MM.1S (cell line): ENCODE measurements at regions not wholly inside any gene's neighbourhood (a gene's known extent, or its start where the extent isn't known, plus 50 kb on each side); places are given as distances from the start of the nearest gene placed in this dataset.

Experiments
- DNase-seq: peaks from one replicate; pipeline ENCODE4 v3.0.0-alpha.2; 2015
- H2AFZ ChIP-seq: fragments of 300-600 bp; sonication (generic); 2 replicates; pipeline ENCODE4 v1.6.0; 2016; ENCODE audit warnings: antibody characterized with exemption, low read length
- H3F3A ChIP-seq: fragments of 300-600 bp; sonication (generic); 2 replicates; pipeline ENCODE4 v1.6.1; 2016; ENCODE audit warnings: mild to moderate bottlenecking, antibody characterized with exemption, low read length, moderate library complexity, mixed read lengths; ENCODE audit not compliant: insufficient read depth
- H3K27ac ChIP-seq: fragments of 300-600 bp; sonication (generic); 2 replicates; pipeline ENCODE4 v1.5.1; 2016; ENCODE audit warnings: mild to moderate bottlenecking, low read length
- H3K27me3 ChIP-seq: fragments of 300-600 bp; sonication (generic); replicated peaks from 2 replicates; pipeline ENCODE4 v1.6.0; 2016; ENCODE audit warnings: low read length; ENCODE audit not compliant: insufficient read depth
- H3K36me3 ChIP-seq: fragments of 300-600 bp; sonication (generic); replicated peaks from 2 replicates; pipeline ENCODE4 v1.6.1; 2016; ENCODE audit warnings: mild to moderate bottlenecking, low read length, mixed read lengths; ENCODE audit not compliant: insufficient read depth
- H3K4me1 ChIP-seq: fragments of 300-600 bp; sonication (generic); 2 replicates; pipeline ENCODE4 v1.6.1; 2016; ENCODE audit warnings: low read length, mixed read lengths
- H3K4me2 ChIP-seq: fragments of 300-600 bp; sonication (generic); 2 replicates; pipeline ENCODE4 v1.6.0; 2016; ENCODE audit warnings: low read depth, low read length
- H3K4me3 ChIP-seq: fragments of 300-600 bp; sonication (generic); 2 replicates; pipeline ENCODE4 v1.5.1; 2016; ENCODE audit warnings: low read length, mixed read lengths
- H3K79me2 ChIP-seq: fragments of 300-600 bp; sonication (generic); 2 replicates; pipeline ENCODE4 v1.6.1; 2016; ENCODE audit warnings: mixed run types, low read length, mixed read lengths
- H3K9ac ChIP-seq: fragments of 300-600 bp; sonication (generic); 2 replicates; pipeline ENCODE4 v1.6.1; 2016; ENCODE audit warnings: low read length, mixed read lengths
- H3K9me2 ChIP-seq: fragments of 300-600 bp; sonication (generic); replicated peaks from 2 replicates; pipeline ENCODE4 v1.6.1; 2016; ENCODE audit warnings: mild to moderate bottlenecking, low read length, mixed read lengths; ENCODE audit not compliant: insufficient read depth
- H3K9me3 ChIP-seq: fragments of 300-600 bp; sonication (generic); replicated peaks from 2 replicates; pipeline ENCODE4 v1.6.1; 2016; ENCODE audit warnings: mild to moderate bottlenecking, low read length, mixed read lengths; ENCODE audit not compliant: insufficient read depth
- H4K20me1 ChIP-seq: fragments of 300-600 bp; sonication (generic); 2 replicates; pipeline ENCODE4 v1.6.1; 2016; ENCODE audit warnings: mild to moderate bottlenecking, low read length, moderate library complexity, mixed read lengths; ENCODE audit not compliant: insufficient read depth
- EZH2 ChIP-seq: fragments of 300-600 bp; sonication (generic); optimal IDR thresholded peaks from 2 replicates; pipeline ENCODE3; 2017; ENCODE audit warnings: low read depth, mild to moderate bottlenecking, antibody characterized with exemption, low read length, mixed read lengths
- EZH2phosphoT487 ChIP-seq: fragments of 300-600 bp; sonication (generic); IDR thresholded peaks from 2 replicates; pipeline ENCODE4 v1.6.1; 2018; ENCODE audit warnings: antibody characterized with exemption, low read length
- TF ChIP-seq, protein P1 (sequence below): fragments of 300-600 bp; sonication (generic); IDR thresholded peaks from 2 replicates; pipeline ENCODE4 v1.5.1; 2016; ENCODE audit warnings: antibody characterized with exemption, low read length, mixed read lengths

DNA sequence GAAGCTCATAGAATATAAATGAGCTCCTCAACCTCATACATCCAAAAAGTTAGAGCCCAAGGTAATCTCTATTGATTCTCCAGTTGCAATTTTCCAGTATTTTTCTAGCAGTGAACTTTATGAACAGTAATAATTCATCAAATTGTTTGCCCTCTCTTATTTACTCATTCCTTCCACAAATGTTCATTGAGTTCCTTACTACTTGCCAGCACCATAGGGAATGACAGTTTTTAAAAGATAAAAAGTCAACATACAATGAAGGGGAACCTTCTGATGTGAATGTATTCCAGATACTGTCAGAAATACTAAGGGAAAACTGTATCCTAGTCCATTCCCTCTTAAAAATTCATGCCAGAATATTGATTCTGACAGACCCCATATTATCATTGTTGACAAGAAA lies 277.0 kb upstream of the C1orf87 start:
- H4K20me1 ChIP-seq: no peaks in the 10 kb centered on the region

DNA sequence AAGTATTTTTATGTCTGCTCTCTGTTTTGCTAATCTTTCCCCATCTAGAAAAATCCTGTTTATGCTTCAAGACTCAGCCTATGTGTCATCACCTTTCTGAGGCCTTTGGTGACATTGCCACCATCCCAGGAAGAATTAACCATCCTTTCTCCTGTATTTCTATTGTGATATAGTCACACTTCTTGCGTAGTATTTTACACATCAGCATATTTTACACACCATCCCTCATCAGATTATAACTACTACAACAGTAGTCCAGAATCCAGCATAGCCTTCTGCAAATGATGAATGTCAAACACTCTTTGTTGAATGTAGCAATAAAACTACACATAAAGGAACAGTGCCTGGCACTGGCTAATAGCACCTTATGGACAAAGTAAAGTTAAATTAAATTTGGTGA lies 275.3 kb upstream of the C1orf87 start:
- Histone ChIP-seq H3K4me2 (no peak overlapping the region), H4K20me1 (no peaks in the 10 kb centered on the region), H3F3A (no peaks in the 10 kb centered on the region), H3K27ac (no peak overlapping the region), H3K9me2 (no peaks in the 10 kb centered on the region), H3K4me1 (no peaks in the 10 kb centered on the region), H3K9ac (no peak overlapping the region), H2AFZ (no peak overlapping the region), H3K79me2 (no peaks in the 10 kb centered on the region), H3K9me3 (no peaks in the 10 kb centered on the region), H3K27me3 (no peaks in the 10 kb centered on the region), H3K4me3 (no peak overlapping the region), H3K36me3 (no peaks in the 10 kb centered on the region)
- TF ChIP-seq EZH2 (no peak), EZH2phosphoT487 (no peak)
- TF ChIP-seq, protein P1, sequence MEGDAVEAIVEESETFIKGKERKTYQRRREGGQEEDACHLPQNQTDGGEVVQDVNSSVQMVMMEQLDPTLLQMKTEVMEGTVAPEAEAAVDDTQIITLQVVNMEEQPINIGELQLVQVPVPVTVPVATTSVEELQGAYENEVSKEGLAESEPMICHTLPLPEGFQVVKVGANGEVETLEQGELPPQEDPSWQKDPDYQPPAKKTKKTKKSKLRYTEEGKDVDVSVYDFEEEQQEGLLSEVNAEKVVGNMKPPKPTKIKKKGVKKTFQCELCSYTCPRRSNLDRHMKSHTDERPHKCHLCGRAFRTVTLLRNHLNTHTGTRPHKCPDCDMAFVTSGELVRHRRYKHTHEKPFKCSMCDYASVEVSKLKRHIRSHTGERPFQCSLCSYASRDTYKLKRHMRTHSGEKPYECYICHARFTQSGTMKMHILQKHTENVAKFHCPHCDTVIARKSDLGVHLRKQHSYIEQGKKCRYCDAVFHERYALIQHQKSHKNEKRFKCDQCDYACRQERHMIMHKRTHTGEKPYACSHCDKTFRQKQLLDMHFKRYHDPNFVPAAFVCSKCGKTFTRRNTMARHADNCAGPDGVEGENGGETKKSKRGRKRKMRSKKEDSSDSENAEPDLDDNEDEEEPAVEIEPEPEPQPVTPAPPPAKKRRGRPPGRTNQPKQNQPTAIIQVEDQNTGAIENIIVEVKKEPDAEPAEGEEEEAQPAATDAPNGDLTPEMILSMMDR: no peak
- DNase-seq: no peak

More for the DNA sequence above, 277.0 kb upstream of the C1orf87 start:
- H3K36me3 ChIP-seq: no peaks in the 10 kb centered on the region
- no peak overlapping the region for H3K9ac ChIP-seq
- no peak overlapping the region for H3K4me3 ChIP-seq
- H3K27ac ChIP-seq: no peak overlapping the region
- H2AFZ ChIP-seq: no peak overlapping the region
- DNase-seq: no peak
- TF ChIP-seq, protein P1: no peak
- TF ChIP-seq EZH2: no peak
- TF ChIP-seq EZH2phosphoT487: no peak
- no peak overlapping the region for H3K4me2 ChIP-seq
- H3K9me2 ChIP-seq: no peaks in the 10 kb centered on the region
- no peaks in the 10 kb centered on the region for H3K27me3 ChIP-seq
- no peaks in the 10 kb centered on the region for H3F3A ChIP-seq
- H3K9me3 ChIP-seq: no peaks in the 10 kb centered on the region
- no peaks in the 10 kb centered on the region for H3K4me1 ChIP-seq
- H3K79me2 ChIP-seq: no peaks in the 10 kb centered on the region

DNA sequence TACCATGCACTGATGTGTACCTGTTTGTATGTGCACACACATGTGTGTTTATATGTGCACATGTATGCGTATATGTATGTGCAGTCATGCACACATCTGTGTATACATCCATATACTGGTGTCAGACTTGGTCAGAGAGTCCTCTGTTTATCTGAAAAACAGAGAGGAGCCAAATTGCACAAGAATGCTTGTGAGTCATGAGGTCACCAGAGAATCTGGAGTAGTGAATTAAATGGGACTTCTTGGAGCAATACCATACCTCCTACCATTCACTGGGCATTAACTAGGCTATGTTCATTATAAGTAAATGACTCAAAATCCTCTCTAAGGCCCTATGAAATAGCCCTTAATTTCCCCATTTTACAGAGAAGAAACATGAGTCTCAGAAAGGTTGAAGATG lies 272.1 kb upstream of the C1orf87 start:
- Histone ChIP-seq H3K9me3 (no peaks in the 10 kb centered on the region), H3K79me2 (no peaks in the 10 kb centered on the region), H3K36me3 (no peaks in the 10 kb centered on the region), H3K4me2 (no peak overlapping the region), H3K4me3 (no peak overlapping the region), H3K9ac (no peak overlapping the region), H3K4me1 (no peaks in the 10 kb centered on the region), H2AFZ (no peak overlapping the region), H3K27me3 (no peaks in the 10 kb centered on the region), H3K9me2 (no peaks in the 10 kb centered on the region), H3F3A (no peaks in the 10 kb centered on the region), H3K27ac (no peak overlapping the region), H4K20me1 (no peaks in the 10 kb centered on the region)
- TF ChIP-seq EZH2phosphoT487 (no peak), EZH2 (no peak)
- TF ChIP-seq, protein P1: no peak
- no peak for DNase-seq
